K562 (cell line): ENCODE measurements at regions not wholly inside any gene's neighbourhood (a gene's known extent, or its start where the extent isn't known, plus 50 kb on each side); places are given as distances from the start of the nearest gene placed in this dataset.

Experiments used
- CTBP1 ChIP-seq: fragments of 450-650 bp; IDR thresholded peaks from 2 replicates; pipeline ENCODE4 v1.6.1; 2016; ENCODE audit warnings: borderline replicate concordance
- E2F3 ChIP-seq: fragments of 250-450 bp; sonication (Bioruptor Pico); IDR thresholded peaks from 2 replicates; pipeline ENCODE4 v1.4.0; 2020; ENCODE audit warnings: mild to moderate bottlenecking
- HOXB6 ChIP-seq: fragments of 250-450 bp; sonication (Bioruptor Pico); IDR thresholded peaks from 2 replicates; pipeline ENCODE4 v1.5.1; 2022; ENCODE audit warnings: mild to moderate bottlenecking, borderline replicate concordance
- MYC ChIP-seq, 2 experiments: fragments of 250-450 bp in 1 of 2; sonication (Bioruptor Pico) in 1 of 2; IDR thresholded peaks; 2 replicates each; pipeline versions ENCODE4 v1.5.1 to v1.6.1; 2012 to 2021; ENCODE audit warnings: low read depth in 2 of 2, borderline replicate concordance in 1 of 2, improper control_type of control experiment in 1 of 2, low read length in 1 of 2, mild to moderate bottlenecking in 1 of 2, moderate library complexity in 1 of 2
- NCOR1 ChIP-seq: fragments of 450-650 bp; IDR thresholded peaks from 2 replicates; pipeline ENCODE4 v1.6.1; 2016; ENCODE audit warnings: mild to moderate bottlenecking, moderate library complexity
- NFE2L1 ChIP-seq: fragments of 450-650 bp; IDR thresholded peaks from 2 replicates; pipeline ENCODE4 v1.6.1; 2016; ENCODE audit warnings: missing genetic modification characterization, low read depth, mild to moderate bottlenecking, missing compliant biosample characterization, moderate library complexity, borderline replicate concordance
- RBM34 ChIP-seq: fragments of 200-400 bp; formaldehyde crosslinking; IDR thresholded peaks from 2 replicates; pipeline ENCODE4 v1.6.1; 2018; ENCODE audit warnings: low read length, borderline replicate concordance; ENCODE audit not compliant: insufficient read depth
- SMARCA4 ChIP-seq: fragments of 450-650 bp; IDR thresholded peaks from 2 replicates; pipeline ENCODE4 v1.6.1; 2016
- TCF7 ChIP-seq: sonication (generic); IDR thresholded peaks from 2 replicates; pipeline ENCODE4 v1.6.1; 2016; ENCODE audit warnings: antibody characterized with exemption, borderline replicate concordance
- ZBTB1 ChIP-seq: sonication (generic); formaldehyde crosslinking; IDR thresholded peaks from 2 replicates; pipeline ENCODE4 v1.8.1; 2023; ENCODE audit warnings: missing genetic modification reagents, low read depth, mild to moderate bottlenecking, borderline replicate concordance
- ZEB2 ChIP-seq: fragments of 450-650 bp; IDR thresholded peaks from 2 replicates; pipeline ENCODE4 v1.6.1; 2016
- ZNF3 ChIP-seq: fragments of 250-450 bp; sonication (Bioruptor Pico); IDR thresholded peaks from 2 replicates; pipeline ENCODE4 v1.5.0; 2021; ENCODE audit warnings: mild to moderate bottlenecking, moderate library complexity
- ZNF384 ChIP-seq: IDR thresholded peaks from 2 replicates; pipeline ENCODE4 v1.6.1; 2012; ENCODE audit warnings: low read depth, low read length, improper control_type of control experiment
- ZNF717 ChIP-seq: fragments of 250-450 bp; sonication (Bioruptor Pico); IDR thresholded peaks from 2 replicates; pipeline ENCODE4 v1.5.0; 2021
- TF ChIP-seq, protein P1 (sequence below): fragments of 250-450 bp; sonication (Bioruptor Pico); IDR thresholded peaks from 2 replicates; pipeline ENCODE4 v1.8.0; 2022; ENCODE audit warnings: moderate library complexity, mild to moderate bottlenecking, inconsistent platforms
- TF ChIP-seq, protein P2 (sequence below): sonication (generic); formaldehyde crosslinking; IDR thresholded peaks from 2 replicates; pipeline ENCODE4 v1.8.0; 2023; ENCODE audit warnings: mild to moderate bottlenecking, missing genetic modification reagents
- TF ChIP-seq, protein P3 (sequence below): fragments of 450-650 bp; formaldehyde crosslinking; IDR thresholded peaks from 2 replicates; pipeline ENCODE4 v1.4.0; 2022; ENCODE audit warnings: mild to moderate bottlenecking, moderate library complexity

DNA sequence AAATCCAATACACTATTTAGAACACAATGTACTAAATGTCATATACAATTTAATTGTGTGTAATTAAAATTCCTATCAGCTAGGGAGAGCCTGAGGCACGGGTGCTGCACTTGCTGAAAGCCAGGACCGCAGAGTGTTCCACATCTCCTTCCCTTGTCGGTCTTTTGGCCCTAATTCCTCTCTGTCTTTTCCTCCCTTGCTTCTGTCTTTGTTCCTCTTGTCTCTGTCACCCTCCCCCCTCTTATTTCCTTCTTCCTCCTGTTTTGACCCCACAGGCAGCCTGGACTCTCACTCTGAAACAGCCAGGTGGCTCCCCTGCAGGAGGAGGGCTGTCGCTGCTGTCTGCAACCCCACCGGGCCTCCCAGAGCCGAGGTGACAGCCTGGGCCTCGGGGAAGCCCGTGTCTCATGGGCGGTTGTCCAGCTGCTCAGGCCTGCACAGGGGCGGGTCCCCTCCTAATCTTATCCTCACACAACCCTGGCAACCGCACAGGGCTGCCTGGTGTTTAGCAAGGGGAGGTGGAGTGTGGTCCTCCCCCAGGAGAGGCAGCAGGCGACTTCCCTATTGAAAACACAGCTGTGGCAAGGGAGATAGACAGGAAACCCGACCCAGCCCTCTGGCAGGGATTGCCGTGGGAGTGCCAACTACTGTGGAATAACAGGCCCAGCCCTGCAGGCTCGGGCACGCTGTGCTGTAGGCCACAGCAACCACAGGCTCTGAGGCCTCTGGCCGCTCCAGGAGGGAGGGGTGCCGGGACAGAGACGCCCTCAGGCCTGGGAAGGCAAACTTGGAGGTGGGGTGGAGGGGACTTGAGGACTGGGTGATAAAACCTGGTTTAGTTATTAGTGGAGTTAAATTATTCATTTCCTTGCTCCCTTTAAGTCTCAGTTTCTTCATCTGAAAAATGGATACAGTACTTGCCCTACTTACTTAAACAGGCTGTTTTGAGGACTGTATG, 68.8 kb upstream of the WDR26 start (continued):
- TF ChIP-seq, protein P1, sequence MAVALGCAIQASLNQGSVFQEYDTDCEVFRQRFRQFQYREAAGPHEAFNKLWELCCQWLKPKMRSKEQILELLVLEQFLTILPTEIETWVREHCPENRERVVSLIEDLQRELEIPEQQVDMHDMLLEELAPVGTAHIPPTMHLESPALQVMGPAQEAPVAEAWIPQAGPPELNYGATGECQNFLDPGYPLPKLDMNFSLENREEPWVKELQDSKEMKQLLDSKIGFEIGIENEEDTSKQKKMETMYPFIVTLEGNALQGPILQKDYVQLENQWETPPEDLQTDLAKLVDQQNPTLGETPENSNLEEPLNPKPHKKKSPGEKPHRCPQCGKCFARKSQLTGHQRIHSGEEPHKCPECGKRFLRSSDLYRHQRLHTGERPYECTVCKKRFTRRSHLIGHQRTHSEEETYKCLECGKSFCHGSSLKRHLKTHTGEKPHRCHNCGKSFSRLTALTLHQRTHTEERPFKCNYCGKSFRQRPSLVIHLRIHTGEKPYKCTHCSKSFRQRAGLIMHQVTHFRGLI (CRISPR knock-in tag), result peak; percentile 83
- TF ChIP-seq CTBP1, result peak; percentile 99
- TF ChIP-seq ZNF384, result no peak; the same call in 1 of the 2 replicates
- peak; percentile 100 for TF ChIP-seq NCOR1
- TF ChIP-seq NFE2L1 (tag), result no peak
- peak; percentile 98 for TF ChIP-seq SMARCA4
- no peak for TF ChIP-seq RBM34
- TF ChIP-seq ZBTB1 (CRISPR knock-in tag), result peak; percentile 86
- peak; percentile 81 for TF ChIP-seq TCF7
- peak; percentile 92 for TF ChIP-seq MYC (IDR thresholded peaks at IDR 0.05; ENCODE audit: low read depth, low read length)
- TF ChIP-seq MYC (CRISPR knock-in tag; IDR thresholded peaks at IDR 0.05; ENCODE audit: borderline replicate concordance, low read depth), result no peak; the same call in 1 of the 2 replicates
- TF ChIP-seq, protein P2, sequence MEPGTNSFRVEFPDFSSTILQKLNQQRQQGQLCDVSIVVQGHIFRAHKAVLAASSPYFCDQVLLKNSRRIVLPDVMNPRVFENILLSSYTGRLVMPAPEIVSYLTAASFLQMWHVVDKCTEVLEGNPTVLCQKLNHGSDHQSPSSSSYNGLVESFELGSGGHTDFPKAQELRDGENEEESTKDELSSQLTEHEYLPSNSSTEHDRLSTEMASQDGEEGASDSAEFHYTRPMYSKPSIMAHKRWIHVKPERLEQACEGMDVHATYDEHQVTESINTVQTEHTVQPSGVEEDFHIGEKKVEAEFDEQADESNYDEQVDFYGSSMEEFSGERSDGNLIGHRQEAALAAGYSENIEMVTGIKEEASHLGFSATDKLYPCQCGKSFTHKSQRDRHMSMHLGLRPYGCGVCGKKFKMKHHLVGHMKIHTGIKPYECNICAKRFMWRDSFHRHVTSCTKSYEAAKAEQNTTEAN (CRISPR knock-in tag), result 0 out of 2 replicates have a peak, but pooled peaks have one; percentile 55
- TF ChIP-seq ZNF717, result no peak
- TF ChIP-seq, protein P3, sequence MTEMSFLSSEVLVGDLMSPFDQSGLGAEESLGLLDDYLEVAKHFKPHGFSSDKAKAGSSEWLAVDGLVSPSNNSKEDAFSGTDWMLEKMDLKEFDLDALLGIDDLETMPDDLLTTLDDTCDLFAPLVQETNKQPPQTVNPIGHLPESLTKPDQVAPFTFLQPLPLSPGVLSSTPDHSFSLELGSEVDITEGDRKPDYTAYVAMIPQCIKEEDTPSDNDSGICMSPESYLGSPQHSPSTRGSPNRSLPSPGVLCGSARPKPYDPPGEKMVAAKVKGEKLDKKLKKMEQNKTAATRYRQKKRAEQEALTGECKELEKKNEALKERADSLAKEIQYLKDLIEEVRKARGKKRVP, result peak; percentile 85
- TF ChIP-seq ZNF3 (CRISPR knock-in tag), result no peak
- no peak for TF ChIP-seq HOXB6 (CRISPR knock-in tag)
- TF ChIP-seq ZEB2, result peak; percentile 89
- peak; percentile 91 for TF ChIP-seq E2F3 (CRISPR knock-in tag)
